GM12891 (cell line): ENCODE measurements at regions not wholly inside any gene's neighbourhood (a gene's known extent, or its start where the extent isn't known, plus 50 kb on each side); places are given as distances from the start of the nearest gene placed in this dataset.

Source experiments
- POLR2AphosphoS5 ChIP-seq: IDR thresholded peaks from 2 replicates; pipeline ENCODE4 v1.6.1; 2011; ENCODE audit warnings: low read depth, low read length, control low read depth
- TAF1 ChIP-seq: IDR thresholded peaks from 2 replicates; pipeline ENCODE4 v1.6.1; 2011; ENCODE audit warnings: low read depth, low read length, control low read depth

DNA sequence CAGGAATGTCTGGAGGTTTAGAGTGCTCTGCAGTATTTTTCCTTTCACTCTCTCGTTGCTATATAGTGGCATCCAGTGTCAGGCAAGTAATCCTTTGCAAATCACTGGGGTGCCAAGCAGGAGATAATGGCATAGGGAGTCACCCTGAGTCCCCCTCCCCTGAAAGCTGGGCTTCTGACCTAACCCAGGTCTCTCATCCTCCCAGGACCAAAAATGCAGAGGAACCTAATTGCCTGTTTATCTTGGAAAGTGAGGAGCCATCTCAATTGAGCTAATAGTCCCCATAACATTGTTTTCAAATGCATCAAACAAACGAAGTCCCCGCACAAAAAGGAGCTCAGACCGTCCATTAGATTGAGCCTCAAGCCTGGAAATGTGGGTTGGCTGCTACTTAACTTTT, 368.0 kb upstream of the IRX2 start:
- no peak for TF ChIP-seq TAF1
- no peak for TF ChIP-seq POLR2AphosphoS5
